Lower leg skin (tissue), 3 donors: ENCODE measurements at regions not wholly inside any gene's neighbourhood (a gene's known extent, or its start where the extent isn't known, plus 50 kb on each side); places are given as distances from the start of the nearest gene placed in this dataset.

Source experiments
- CTCF ChIP-seq, 3 donors: fragments of 450-650 bp; IDR thresholded peaks; one replicate each; pipeline ENCODE4 v1.5.1; 2016; ENCODE audit warnings: antibody characterized with exemption in 3 of 3, mild to moderate bottlenecking in 3 of 3, moderate library complexity in 2 of 3
- POLR2A ChIP-seq, 2 donors: fragments of 450-650 bp; IDR thresholded peaks; one replicate each; pipeline ENCODE4 v1.6.1; 2016 to 2017; ENCODE audit warnings: antibody characterized with exemption in 2 of 2, mild to moderate bottlenecking in 1 of 2, moderate library complexity in 1 of 2

DNA sequence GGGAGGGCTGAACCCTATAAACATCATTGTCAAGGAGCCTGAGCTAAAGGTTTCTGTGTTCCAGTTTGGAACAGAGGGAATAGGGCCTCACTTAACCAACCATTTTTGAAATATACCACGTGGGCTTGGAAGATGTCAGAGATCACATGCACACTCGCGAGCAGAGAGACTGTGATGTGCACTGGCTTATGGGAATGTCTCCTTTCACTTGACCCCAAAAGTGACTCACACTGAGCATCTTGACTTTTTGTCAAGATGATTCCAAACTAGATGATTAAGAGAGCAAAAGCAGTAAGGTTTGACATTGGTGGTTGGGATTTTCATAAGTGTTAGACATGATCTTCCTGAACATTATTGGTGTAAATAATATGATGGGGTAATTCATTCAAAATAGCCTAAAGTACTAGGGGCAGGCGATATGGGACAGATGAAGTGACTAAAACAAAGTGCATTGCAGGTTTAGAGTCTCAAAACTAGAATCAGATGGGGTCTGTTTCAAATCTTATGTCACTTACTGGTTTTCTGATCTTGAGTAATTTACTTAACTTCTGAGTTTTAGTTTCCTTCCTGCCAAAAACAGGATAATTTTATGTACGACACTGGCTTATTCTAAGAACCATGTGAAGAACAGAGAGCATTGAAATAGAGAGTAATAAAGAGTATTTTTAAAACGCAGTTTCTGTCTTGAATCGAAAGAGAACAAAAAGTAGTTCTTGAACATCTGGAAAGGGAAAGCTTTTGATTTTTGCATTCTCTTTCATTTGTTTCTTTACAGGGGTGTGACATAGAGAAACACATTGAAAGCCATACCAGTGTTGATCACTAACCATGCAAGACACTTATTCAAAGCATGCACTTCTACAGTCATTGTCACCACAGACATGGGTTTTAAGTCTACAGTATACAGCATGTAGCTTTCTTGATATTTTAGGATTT is 383.0 kb downstream of the DIRAS2 start:
- TF ChIP-seq CTCF (IDR thresholded peaks at IDR 0.05) (no peak), POLR2A (IDR thresholded peaks at IDR 0.05) (no peak)
